ENCODE measurements at regions not wholly inside any gene's neighbourhood (a gene's known extent, or its start where the extent isn't known, plus 50 kb on each side); places are given as distances from the start of the nearest gene placed in this dataset.

GRCh38 chr5:84874196-84874595 lies 489.5 kb upstream of the EDIL3 start:
- Mint-ChIP-seq H3K9me3 (no peaks in the 10 kb centered on the region), H3K4me1 (no peaks in the 10 kb centered on the region), H3K27ac (no peak overlapping the region), H3K36me3 (ENCODE audit: insufficient read depth in 1 of 3, low read depth in 3 of 3) (no peaks in the 10 kb centered on the region), H3K4me3 (no peak overlapping the region), H3K27me3 (ENCODE audit: low read depth) (no peaks in the 10 kb centered on the region)
- Histone ChIP-seq H2BK12ac (ENCODE audit: insufficient read length, low read depth, low read length) (no peak overlapping the region), H4K91ac (ENCODE audit: insufficient read length, low read depth, low read length) (no peak overlapping the region), H3T11ph (ENCODE audit: low read length) (no peak overlapping the region), H3K18ac (ENCODE audit: insufficient read length, low read depth, low read length) (no peak overlapping the region), H3K27me3 (ENCODE audit: insufficient read depth, low read length) (no peaks in the 10 kb centered on the region), H2AK5ac (ENCODE audit: insufficient read length, low read length) (no peak overlapping the region), H2BK5ac (ENCODE audit: insufficient read length, low read length) (no peak overlapping the region), H3K14ac (ENCODE audit: insufficient read depth, low read length) (no peak overlapping the region), H3K9ac (ENCODE audit: extremely low read depth, insufficient read length, low read length) (no peak overlapping the region), H4K8ac (replicated peaks; ENCODE audit: insufficient read length, low read depth, low read length) (no peak overlapping the region), H3K23me2 (ENCODE audit: insufficient read length, low read depth, low read length, poor library complexity, severe bottlenecking) (no peaks in the 10 kb centered on the region), H3K27ac (ENCODE audit: insufficient read length, low read depth, low read length) (no peak overlapping the region), H3K9me3 (ENCODE audit: control insufficient read depth, low read depth, low read length) (no peaks in the 10 kb centered on the region), H3K79me2 (ENCODE audit: insufficient read depth, low read length) (no peaks in the 10 kb centered on the region), H3K4me1 (ENCODE audit: insufficient read depth, low read length) (no peaks in the 10 kb centered on the region), H2BK15ac (ENCODE audit: low read depth, low read length) (no peak overlapping the region), H3K4me2 (ENCODE audit: insufficient read depth, insufficient read length, low read length) (no peak overlapping the region), H3K79me1 (ENCODE audit: insufficient read depth, low read depth, low read length, poor library complexity, severe bottlenecking) (no peaks in the 10 kb centered on the region), H3K56ac (ENCODE audit: insufficient read length, low read depth, low read length) (no peak overlapping the region), H3K23ac (ENCODE audit: insufficient read length, low read depth, low read length) (no peak overlapping the region), H4K20me1 (ENCODE audit: control insufficient read depth, insufficient read depth, insufficient read length) (no peaks in the 10 kb centered on the region), H4K5ac (ENCODE audit: insufficient read length, low read depth, low read length) (no peak overlapping the region), H2BK120ac (ENCODE audit: low read depth, low read length, poor library complexity, severe bottlenecking) (no peak overlapping the region), H2BK20ac (ENCODE audit: low read depth, low read length, poor library complexity, severe bottlenecking) (no peak overlapping the region), H3K4ac (ENCODE audit: low read depth, low read length) (no peak overlapping the region), H2AFZ (ENCODE audit: low read length) (no peak overlapping the region)
- no peak for TF ChIP-seq CTCF (conservative IDR thresholded peaks at IDR 0.05)
- no peak for DNase-seq
